Posterior vena cava (tissue), 2 donors: ENCODE measurements at regions not wholly inside any gene's neighbourhood (a gene's known extent, or its start where the extent isn't known, plus 50 kb on each side); places are given as distances from the start of the nearest gene placed in this dataset.
A peak's percentile ranks its signal among the peaks of the same experiment; 100 is the strongest.
"Not testable (repeated sequence)": the region's sequence is repeated elsewhere in the genome, so short reads cannot be mapped to it uniquely, and the experiment has no call there.

Experiments
- DNase-seq: peaks from one replicate; pipeline ENCODE4 v3.0.0-alpha.2; 2020; ENCODE audit warnings: low spot score
- intact Hi-C, 2 donors: fragments of 100-400 bp; cut with DNase I; formaldehyde crosslinking; loops; one replicate each; pipeline versions ENCODE4 v1.14.1 to v1.14.2; 2022 to 2023
- donor health status: DM: yes; HTN: yes; CAD: no.
- donor health status: DM: yes; HTN: yes; CAD: no.

DNA sequence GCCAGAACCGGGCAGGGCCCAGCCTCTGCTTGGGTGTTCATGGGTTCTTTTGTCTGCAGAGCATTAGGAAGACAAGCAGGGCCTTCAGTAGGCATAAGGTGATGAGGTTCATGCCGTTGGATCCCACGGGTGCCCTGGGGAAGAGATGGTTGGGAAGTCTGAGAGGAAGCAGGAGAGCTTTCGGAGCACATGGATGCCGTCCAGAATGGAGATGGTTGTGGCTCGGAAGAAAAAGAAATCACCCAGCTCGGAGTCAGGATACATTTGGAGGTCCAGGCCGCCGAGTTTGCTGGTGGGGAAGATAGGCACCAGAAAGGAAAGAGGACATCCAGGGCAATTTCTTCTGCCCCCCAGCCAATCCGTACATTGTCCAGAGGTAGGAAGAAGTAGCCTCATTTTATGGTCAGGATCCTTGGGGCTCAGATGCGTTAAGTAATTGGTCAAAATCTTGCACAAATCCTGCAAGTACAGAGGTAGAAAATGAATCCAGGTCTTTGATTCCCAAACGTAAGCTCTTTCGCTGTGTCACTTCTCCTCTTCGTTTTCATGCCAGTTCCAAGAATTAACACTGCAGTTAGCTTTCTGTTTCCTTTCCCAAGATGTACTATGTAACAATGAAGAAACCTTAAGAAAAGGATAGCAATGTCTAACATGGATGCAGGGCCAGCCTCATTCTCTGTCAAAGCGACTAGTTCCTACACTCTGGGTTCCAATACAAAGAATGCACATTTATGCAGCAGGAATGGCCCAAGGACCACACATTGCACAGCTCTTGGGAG, 147.8 kb upstream of the KLF6 start:
- intact Hi-C loops: no loop called here
- DNase-seq: no peak

GRCh38 chr10:3931901-3932300, 146.9 kb upstream of the KLF6 start:
- intact Hi-C loops: no loop called here
- no peak for DNase-seq

GRCh38 chr10:3931224-3931623, 146.2 kb upstream of the KLF6 start:
- intact Hi-C loops: no loop called here

GRCh38 chr10:3928569-3928968, 143.6 kb upstream of the KLF6 start:
- intact Hi-C loops: no loop called here
- DNase-seq: no peak

More at GRCh38 chr10:3931224-3931623, 146.2 kb upstream of the KLF6 start:
- no peak for DNase-seq

GRCh38 chr10:3928078-3928477, 143.1 kb upstream of the KLF6 start:
- intact Hi-C loops: no loop called here
- no peak for DNase-seq

DNA sequence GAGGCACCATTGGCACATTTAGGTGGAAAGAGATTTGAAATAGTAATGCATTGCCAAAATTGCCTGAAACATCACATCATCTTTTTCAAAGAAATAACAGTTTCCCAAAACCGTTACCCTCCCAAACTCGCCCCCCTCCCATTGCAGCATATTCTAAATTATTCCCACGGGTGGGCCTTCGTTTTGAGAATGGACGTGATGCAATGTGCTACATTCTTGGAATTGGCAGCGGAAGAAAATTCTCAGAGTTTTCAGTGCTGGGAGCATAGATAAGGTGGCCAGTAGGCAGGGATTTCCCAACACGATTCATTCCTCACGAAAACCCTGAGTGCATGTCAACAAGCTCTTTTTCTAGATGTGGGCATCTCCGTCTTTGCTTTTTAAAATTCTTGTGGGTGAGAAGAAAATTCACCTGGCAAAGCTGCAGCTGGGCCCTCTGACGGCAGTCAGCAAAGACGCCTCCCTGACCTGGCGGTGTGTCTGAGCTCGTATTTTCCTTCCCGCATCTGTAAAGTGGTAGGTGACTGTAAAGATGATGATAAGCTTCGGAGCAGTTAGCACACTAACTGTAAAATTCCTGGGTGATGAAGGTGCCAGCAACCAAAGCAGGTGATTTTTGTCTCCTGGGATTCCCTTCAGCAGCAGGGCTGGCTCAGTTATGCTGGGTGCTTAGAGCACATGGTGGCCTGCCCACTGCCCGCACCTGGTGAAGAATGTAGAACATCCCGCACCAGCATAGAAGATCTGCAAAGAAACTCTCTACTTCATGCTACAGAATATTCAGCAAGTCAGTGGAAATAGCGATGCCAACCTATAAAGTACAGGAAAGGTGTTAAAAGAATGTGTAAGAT, 141.9 kb upstream of the KLF6 start:
- intact Hi-C loops: no loop called here
- no peak for DNase-seq

- no peak for DNase-seq
- intact Hi-C loops: no loop called here
Observed at GRCh38 chr10:3926258-3926657, 141.2 kb upstream of the KLF6 start.

DNA sequence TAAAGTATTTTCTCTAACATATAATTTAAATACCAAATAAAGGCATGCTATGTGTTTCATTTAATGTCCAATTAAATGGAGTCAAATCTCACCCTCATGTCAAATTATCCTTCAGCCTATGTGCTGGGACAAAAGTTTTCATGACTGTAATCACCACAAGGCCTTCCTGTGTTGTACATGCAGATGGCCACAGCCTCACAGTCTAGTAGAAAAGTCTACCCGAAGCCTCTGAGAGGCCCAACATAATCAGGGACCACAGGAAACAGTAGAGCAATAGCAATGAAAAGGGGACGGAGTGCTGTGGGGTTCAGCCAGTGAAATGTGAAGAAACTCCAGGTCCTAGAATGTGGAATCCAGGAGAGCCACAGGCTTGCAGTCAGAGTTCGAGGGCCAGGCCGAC, 140.2 kb upstream of the KLF6 start:
- intact Hi-C loops: no loop called here
- DNase-seq: no peak

DNA sequence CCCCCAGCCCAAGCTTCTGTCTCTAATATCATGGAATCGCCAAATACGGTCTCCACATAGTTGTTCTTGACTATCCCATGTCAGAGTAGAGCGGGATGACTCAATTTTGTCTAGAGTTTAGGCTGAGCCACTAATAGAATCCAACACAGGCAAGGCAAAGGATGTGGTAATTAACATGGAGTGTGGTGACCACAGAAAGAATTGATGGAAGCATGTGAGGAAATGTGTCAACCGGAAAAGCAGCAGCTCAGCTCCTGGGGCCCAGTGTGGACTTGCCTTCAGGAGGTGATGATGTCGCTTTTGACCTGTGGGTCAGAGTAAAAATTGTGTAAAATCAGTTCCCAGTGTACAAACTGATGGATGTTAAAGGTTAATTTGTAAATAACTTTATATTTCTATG, 139.3 kb upstream of the KLF6 start:
- intact Hi-C loops: no loop called here
- DNase-seq: no peak

DNA sequence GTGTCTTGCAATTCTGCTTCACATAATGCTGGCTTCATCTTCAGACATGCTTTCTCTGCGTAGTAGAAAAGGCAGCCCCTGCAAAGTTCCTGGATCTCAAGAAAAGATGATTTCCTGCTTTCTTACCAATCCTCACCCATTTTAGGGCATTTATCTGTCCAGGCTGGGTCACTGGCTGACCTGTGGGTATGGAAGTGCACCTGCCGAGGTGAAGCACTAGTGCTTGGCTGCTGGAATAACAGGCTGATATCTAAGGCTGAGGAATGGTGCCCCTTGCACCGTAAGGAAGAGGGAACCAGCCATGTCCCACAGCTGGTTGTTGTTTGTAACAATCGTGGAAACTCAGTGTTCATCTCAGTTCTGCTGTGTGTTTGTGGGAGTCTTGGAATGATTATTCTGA, 138.0 kb upstream of the KLF6 start:
- intact Hi-C loops: no loop called here
- DNase-seq: no peak

DNA sequence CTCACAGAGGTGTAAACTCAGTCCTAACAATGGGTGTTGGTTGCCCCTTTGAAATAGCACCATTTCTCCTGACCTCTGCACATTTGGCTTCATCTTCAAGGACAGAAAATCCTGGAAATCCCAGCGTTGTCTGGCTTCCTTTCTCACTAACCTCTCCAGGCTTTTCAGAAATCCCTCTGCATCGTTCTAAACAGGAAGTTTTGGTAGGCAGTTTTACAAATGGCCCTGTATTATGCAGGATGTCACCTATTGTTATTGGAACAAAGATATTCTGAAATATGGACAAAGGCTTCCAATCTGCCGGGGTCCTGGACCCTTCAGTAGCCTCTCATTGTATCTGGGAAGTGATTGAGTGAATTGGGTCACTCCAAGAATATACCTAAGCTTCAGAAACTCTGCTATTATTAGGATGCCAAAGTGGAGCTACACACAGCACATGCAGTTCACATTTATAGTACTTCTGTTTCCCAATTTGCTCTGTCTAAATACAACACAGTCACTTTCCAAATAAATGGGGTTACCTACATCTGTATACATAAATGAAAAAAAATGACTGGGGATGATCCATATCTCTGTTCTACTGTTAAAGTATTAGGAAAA, 134.8 kb upstream of the KLF6 start:
- no peak for DNase-seq
- intact Hi-C loops: no loop called here

GRCh38 chr10:3917392-3917791, 132.4 kb upstream of the KLF6 start:
- intact Hi-C loops, DNase-seq: not testable (repeated sequence)

GRCh38 chr10:3914733-3915132, 129.7 kb upstream of the KLF6 start:
- DNase-seq: no peak
- intact Hi-C loops: no loop called here

DNA sequence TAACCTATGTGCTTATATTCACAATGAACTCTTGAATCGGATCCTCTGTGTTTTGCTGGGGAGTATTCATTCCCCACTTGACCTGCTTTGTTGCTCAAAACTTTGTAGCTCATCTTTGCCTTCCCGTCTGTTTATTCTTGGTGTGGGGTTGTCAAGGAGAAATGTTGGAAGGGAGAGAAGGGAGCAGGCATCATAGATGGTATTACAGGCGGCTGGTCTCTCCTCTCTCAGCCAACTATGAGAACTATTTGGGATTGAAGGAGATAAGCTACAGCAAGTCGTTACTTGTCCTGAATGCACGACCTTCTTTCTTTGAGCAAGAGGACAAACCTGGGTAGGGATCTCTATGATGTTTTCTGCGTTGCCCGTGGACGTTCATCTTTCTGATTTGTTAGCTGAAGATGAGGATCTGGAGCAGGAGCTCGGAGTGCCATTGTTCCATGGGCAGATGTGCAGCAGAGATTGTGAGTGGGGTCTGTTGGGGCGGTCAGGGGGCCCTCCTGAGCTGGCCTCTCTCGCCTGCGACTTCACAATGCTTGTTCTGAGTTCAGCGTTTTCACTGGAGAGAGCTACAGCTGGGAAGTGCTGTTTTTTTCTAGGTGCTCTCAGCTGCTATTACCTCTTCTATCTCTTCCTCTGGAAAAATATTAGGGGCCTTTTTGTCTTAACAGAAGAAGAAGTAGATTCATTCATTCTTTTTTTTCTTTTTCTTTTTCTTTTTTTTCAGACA, 126.9 kb upstream of the KLF6 start:
- intact Hi-C loops: no loop called here

GRCh38 chr10:3911241-3911640, 126.2 kb upstream of the KLF6 start:
- intact Hi-C loops: no loop called here

More for the DNA sequence above, 126.9 kb upstream of the KLF6 start:
- DNase-seq: peak; percentile 66

GRCh38 chr10:3909339-3909738, 124.3 kb upstream of the KLF6 start:
- intact Hi-C loops: no loop called here
- no peak for DNase-seq

More at GRCh38 chr10:3911241-3911640, 126.2 kb upstream of the KLF6 start:
- no peak for DNase-seq

DNA sequence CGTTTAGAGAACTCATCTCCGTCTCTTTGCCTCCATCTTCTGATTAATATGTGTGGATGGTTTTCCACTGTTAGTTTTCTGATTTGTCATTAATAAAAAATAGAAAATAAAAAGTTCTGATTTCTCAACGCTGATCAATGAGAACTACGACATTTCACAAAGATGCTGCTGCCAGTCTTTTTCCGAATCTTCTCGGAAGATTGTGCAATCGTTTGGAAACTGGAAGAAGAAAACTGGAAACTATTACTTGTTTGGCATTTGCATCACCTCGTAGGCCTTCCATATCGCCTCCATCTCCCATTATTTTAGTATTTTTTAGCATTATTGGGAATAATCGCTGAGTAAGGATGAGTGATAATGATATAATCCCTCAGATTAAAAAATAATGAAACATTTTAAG, 123.2 kb upstream of the KLF6 start:
- intact Hi-C loops: no loop called here
- DNase-seq: no peak

DNA sequence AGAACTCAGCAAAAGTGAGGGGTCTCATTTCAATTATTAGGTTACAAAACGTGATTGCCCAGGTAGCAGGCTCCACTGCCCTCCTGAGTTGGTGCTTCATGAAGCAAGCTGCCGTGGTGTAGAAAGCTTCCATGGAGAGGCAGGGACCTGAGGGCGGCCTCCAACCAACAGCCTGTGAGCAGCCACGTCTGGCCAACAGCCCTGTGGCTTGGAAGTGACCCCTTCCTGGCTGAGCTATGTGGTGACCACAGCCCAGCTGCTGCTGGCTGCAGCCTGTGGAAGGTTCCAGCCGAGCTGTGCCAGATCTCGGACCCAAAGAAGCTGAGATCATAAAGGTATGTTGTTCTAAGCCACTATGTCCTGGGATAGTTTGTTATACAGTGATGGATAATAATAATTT, 122.5 kb upstream of the KLF6 start:
- DNase-seq: peak; percentile 92

DNA sequence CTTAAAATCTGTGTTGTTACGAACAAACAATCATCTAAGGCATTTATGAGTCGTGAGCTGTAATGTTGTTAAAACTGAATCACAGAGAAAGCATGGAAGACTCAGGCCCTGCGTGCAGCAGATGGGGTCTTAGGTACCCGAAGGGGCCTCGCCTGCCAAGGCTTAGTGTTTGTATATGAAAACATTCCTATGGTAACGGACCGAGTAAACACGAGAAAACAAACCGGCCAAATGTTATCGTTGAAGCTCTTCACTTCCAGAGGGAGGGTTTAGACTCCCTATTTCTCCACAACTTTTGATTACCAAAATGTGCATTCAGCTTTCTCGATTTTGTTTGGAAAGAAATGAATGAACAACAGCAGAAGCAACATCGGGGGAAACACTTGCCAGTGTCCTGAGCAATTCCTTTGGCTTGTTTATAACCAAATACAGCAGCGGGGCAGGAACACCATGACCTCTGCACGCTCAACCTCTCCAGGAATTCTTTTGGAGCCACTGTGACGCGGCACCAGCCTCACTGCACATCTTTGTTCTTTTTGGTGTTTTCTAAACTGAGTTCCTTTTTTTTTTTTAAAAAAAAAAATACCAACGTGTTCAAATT, 121.6 kb upstream of the KLF6 start:
- intact Hi-C loops: no loop called here
- no peak for DNase-seq

More for the DNA sequence above, 122.5 kb upstream of the KLF6 start:
- intact Hi-C loops: no loop called here
